Kidney capillary endothelial cell (primary cell): ENCODE measurements at regions not wholly inside any gene's neighbourhood (a gene's known extent, or its start where the extent isn't known, plus 50 kb on each side); places are given as distances from the start of the nearest gene placed in this dataset.

ENCODE experiments used
- DNase-seq: peaks from one replicate; pipeline ENCODE4 v3.0.0-alpha.2; 2018; ENCODE audit warnings: low spot score

- no peak for DNase-seq
Observed at GRCh38 chr4:11182586-11183355, 245.9 kb downstream of the HS3ST1 start.

- no peak for DNase-seq
Observed at GRCh38 chr4:11182031-11182430, 246.7 kb downstream of the HS3ST1 start.

- DNase-seq, result peak; percentile 63
Observed at GRCh38 chr4:11179796-11180195, 248.9 kb downstream of the HS3ST1 start.

- no peak for DNase-seq
Observed at GRCh38 chr4:11178433-11178832, 250.3 kb downstream of the HS3ST1 start.

- DNase-seq, result no peak
Observed at GRCh38 chr4:11175374-11175773, 253.3 kb downstream of the HS3ST1 start.

- DNase-seq, result no peak
Observed at GRCh38 chr4:11166606-11167005, 262.1 kb downstream of the HS3ST1 start.

- no peak for DNase-seq
Observed at GRCh38 chr4:11166034-11166433, 262.7 kb downstream of the HS3ST1 start.

- DNase-seq, result no peak
Observed at GRCh38 chr4:11165052-11165451, 263.6 kb downstream of the HS3ST1 start.

GRCh38 chr4:11160288-11160687 is 268.4 kb downstream of the HS3ST1 start:
- DNase-seq, result no peak

GRCh38 chr4:11158971-11159370 is 269.7 kb downstream of the HS3ST1 start:
- DNase-seq, result no peak

GRCh38 chr4:11155208-11155867 is 273.4 kb downstream of the HS3ST1 start:
- DNase-seq, result no peak

- no peak for DNase-seq
Observed at GRCh38 chr4:11153171-11153750, 275.4 kb downstream of the HS3ST1 start.

GRCh38 chr4:11152684-11153083 is 276.0 kb downstream of the HS3ST1 start:
- no peak for DNase-seq

GRCh38 chr4:11151500-11151899 is 277.2 kb downstream of the HS3ST1 start:
- no peak for DNase-seq

GRCh38 chr4:11149612-11150259 is 279.0 kb downstream of the HS3ST1 start:
- DNase-seq, result no peak

GRCh38 chr4:11139871-11140270 is 288.8 kb downstream of the HS3ST1 start:
- no peak for DNase-seq

GRCh38 chr4:11138964-11139363 is 289.7 kb downstream of the HS3ST1 start:
- DNase-seq, result no peak

GRCh38 chr4:11134705-11135104 is 294.0 kb downstream of the HS3ST1 start:
- DNase-seq, result no peak

- no peak for DNase-seq
Observed at GRCh38 chr4:11133868-11134267, 294.8 kb downstream of the HS3ST1 start.

GRCh38 chr4:11132478-11132877 is 296.2 kb downstream of the HS3ST1 start:
- no peak for DNase-seq

- DNase-seq, result no peak
Observed at GRCh38 chr4:11131491-11131890, 297.2 kb downstream of the HS3ST1 start.

GRCh38 chr4:11130195-11130970 is 298.3 kb downstream of the HS3ST1 start:
- DNase-seq, result no peak
